NB4 (cell line): ENCODE measurements at regions not wholly inside any gene's neighbourhood (a gene's known extent, or its start where the extent isn't known, plus 50 kb on each side); places are given as distances from the start of the nearest gene placed in this dataset.

Source experiments
- DNase-seq: peaks from one replicate; pipeline ENCODE4 v3.0.0; 2010; ENCODE audit warnings: low read depth
- H3K4me3 ChIP-seq: one replicate; pipeline ENCODE4 v1.5.1; 2011; ENCODE audit warnings: mild to moderate bottlenecking, low read depth, low read length, moderate library complexity
- MAX ChIP-seq: IDR thresholded peaks from 2 replicates; pipeline ENCODE4 v1.6.1; 2011; ENCODE audit warnings: low read depth, low read length
- MYC ChIP-seq: IDR thresholded peaks from 2 replicates; pipeline ENCODE4 v1.6.1; 2011; ENCODE audit warnings: low read depth, low read length
- POLR2A ChIP-seq: IDR thresholded peaks from 2 replicates; pipeline ENCODE4 v1.6.1; 2011; ENCODE audit warnings: mild to moderate bottlenecking; ENCODE audit not compliant: insufficient read length; ENCODE audit errors: extremely low read depth
- TF ChIP-seq, protein P1 (sequence below): IDR thresholded peaks from one replicate; pipeline ENCODE4 v1.5.1; 2012; ENCODE audit warnings: low read depth, low read length

DNA sequence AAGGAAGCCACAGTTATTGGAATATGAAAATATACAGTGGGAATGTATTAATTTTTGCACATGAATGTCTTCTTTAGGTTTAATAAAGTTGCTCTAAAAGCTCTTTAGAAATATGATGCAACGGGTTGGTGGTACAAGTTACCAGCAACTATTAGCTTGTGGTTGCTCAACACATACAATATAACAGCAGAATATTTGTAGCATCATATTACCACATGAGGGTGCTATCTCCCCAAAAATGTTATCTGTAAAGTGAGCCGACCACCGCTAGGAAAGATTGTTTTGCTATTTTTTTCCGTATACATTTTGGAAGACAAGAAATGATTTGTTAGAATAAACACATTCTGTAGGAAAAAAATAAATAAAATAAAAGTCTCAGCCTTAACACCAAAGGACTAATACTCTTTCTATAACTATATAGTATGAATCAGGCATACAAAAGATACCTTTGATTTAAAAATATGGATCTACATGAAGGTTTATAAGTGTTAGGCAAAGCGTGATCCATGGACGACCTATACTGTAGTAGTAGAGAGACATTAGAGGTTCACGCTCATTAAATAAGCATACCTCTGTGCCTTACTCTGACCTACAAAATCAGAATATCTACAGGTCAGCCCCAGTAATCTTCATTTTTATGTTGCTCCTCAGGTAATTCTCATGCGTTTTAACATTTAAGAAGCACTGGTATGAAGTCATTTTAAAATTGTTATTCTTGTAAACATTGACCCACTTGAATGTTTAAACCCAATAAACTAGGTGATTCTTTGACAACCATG, 1110.6 kb upstream of the ACVR2A start:
- no peak overlapping the region for H3K4me3 ChIP-seq
- peak; percentile 85 for DNase-seq
- TF ChIP-seq MYC = peak; percentile 36; the same call in 1 of the 2 replicates
- TF ChIP-seq POLR2A = no peak
- peak; percentile 32; the same call in 1 of the 2 replicates for TF ChIP-seq MAX
- TF ChIP-seq, protein P1, sequence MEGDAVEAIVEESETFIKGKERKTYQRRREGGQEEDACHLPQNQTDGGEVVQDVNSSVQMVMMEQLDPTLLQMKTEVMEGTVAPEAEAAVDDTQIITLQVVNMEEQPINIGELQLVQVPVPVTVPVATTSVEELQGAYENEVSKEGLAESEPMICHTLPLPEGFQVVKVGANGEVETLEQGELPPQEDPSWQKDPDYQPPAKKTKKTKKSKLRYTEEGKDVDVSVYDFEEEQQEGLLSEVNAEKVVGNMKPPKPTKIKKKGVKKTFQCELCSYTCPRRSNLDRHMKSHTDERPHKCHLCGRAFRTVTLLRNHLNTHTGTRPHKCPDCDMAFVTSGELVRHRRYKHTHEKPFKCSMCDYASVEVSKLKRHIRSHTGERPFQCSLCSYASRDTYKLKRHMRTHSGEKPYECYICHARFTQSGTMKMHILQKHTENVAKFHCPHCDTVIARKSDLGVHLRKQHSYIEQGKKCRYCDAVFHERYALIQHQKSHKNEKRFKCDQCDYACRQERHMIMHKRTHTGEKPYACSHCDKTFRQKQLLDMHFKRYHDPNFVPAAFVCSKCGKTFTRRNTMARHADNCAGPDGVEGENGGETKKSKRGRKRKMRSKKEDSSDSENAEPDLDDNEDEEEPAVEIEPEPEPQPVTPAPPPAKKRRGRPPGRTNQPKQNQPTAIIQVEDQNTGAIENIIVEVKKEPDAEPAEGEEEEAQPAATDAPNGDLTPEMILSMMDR = peak; percentile 34

- no peak overlapping the region for H3K4me3 ChIP-seq
- TF ChIP-seq MAX = no peak
- TF ChIP-seq, protein P1 = no peak
- no peak for TF ChIP-seq MYC
- no peak for TF ChIP-seq POLR2A
- DNase-seq = no peak
Observed at GRCh38 chr2:146730882-146731281, 1113.9 kb upstream of the ACVR2A start.

- DNase-seq = no peak
- TF ChIP-seq POLR2A (no peak), MAX (no peak), MYC (no peak)
- TF ChIP-seq, protein P1 = no peak
- no peak overlapping the region for H3K4me3 ChIP-seq
Observed at GRCh38 chr2:146721486-146721885, 1123.3 kb upstream of the ACVR2A start.

DNA sequence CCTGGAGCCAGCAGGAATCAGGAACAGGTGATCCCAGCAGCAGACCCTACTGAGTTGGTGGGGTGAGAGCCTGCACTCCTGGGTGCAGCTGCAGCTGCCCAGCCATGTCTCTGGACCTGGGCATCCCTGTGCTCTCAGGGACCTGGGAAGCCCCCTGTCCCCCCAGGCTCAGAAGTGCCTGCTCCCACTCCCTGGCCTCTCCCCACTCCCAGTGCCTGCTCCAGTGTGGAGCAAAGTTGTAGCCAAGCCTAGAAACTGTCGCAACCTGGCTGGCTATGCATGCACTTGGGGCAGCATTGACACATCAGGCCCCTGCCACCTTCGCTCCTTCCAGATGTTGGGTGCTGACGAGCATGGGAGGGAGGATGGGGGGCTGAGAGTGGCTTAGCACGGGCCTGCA, 1124.7 kb upstream of the ACVR2A start:
- H3K4me3 ChIP-seq = no peak overlapping the region
- TF ChIP-seq POLR2A (no peak), MAX (no peak), MYC (no peak)
- TF ChIP-seq, protein P1 = no peak
- no peak for DNase-seq

GRCh38 chr2:146716591-146716990, 1128.2 kb upstream of the ACVR2A start:
- no peak overlapping the region for H3K4me3 ChIP-seq
- no peak for DNase-seq
- TF ChIP-seq, protein P1 = no peak
- TF ChIP-seq MYC (no peak), POLR2A (no peak), MAX (no peak)

GRCh38 chr2:146709004-146709403, 1135.8 kb upstream of the ACVR2A start:
- H3K4me3 ChIP-seq = no peak overlapping the region
- no peak for DNase-seq
- TF ChIP-seq, protein P1 = no peak
- TF ChIP-seq MAX (no peak), POLR2A (no peak), MYC (no peak)
